NCI-H1436 (cell line): ENCODE measurements at regions not wholly inside any gene's neighbourhood (a gene's known extent, or its start where the extent isn't known, plus 50 kb on each side); places are given as distances from the start of the nearest gene placed in this dataset.
"Not testable (repeated sequence)": the region's sequence is repeated elsewhere in the genome, so short reads cannot be mapped to it uniquely, and the experiment has no call there.

ENCODE experiments used
- DNase-seq: peaks from one replicate; lab custom pipeline; 2025; lab: John Stamatoyannopoulos, UW

GRCh38 chr1:104163912-104164476 lies 414.3 kb downstream of the AMY1C start:
- no peak for DNase-seq

GRCh38 chr1:104172243-104172681 lies 422.6 kb downstream of the AMY1C start:
- no peak for DNase-seq

- no peak for DNase-seq
Observed at GRCh38 chr1:104182251-104182650, 432.6 kb downstream of the AMY1C start.

- no peak for DNase-seq
Observed at GRCh38 chr1:104189207-104189606, 439.5 kb downstream of the AMY1C start.

- DNase-seq = no peak
Observed at GRCh38 chr1:104190821-104191220, 441.1 kb downstream of the AMY1C start.

- no peak for DNase-seq
Observed at GRCh38 chr1:104195395-104195794, 445.7 kb downstream of the AMY1C start.

GRCh38 chr1:104196136-104196535 lies 446.4 kb downstream of the AMY1C start:
- no peak for DNase-seq

GRCh38 chr1:104197516-104197915 lies 447.8 kb downstream of the AMY1C start:
- no peak for DNase-seq

GRCh38 chr1:104212239-104212638 lies 462.5 kb downstream of the AMY1C start:
- DNase-seq = no peak

- DNase-seq = not testable (repeated sequence)
Observed at GRCh38 chr1:104217395-104217986, 467.8 kb downstream of the AMY1C start.

GRCh38 chr1:104229860-104230259 lies 480.2 kb downstream of the AMY1C start:
- no peak for DNase-seq

- no peak for DNase-seq
Observed at GRCh38 chr1:104231676-104232075, 482.0 kb downstream of the AMY1C start.

- no peak for DNase-seq
Observed at GRCh38 chr1:104235141-104235540, 485.4 kb downstream of the AMY1C start.

GRCh38 chr1:104238991-104239390 lies 489.3 kb downstream of the AMY1C start:
- no peak for DNase-seq

GRCh38 chr1:104248385-104248784 lies 498.7 kb downstream of the AMY1C start:
- no peak for DNase-seq

- DNase-seq = no peak
Observed at GRCh38 chr1:104259481-104259880, 509.8 kb downstream of the AMY1C start.

- DNase-seq = not testable (repeated sequence)
Observed at GRCh38 chr1:104263110-104263509, 513.4 kb downstream of the AMY1C start.

GRCh38 chr1:104264521-104264920 lies 514.8 kb downstream of the AMY1C start:
- no peak for DNase-seq

- no peak for DNase-seq
Observed at GRCh38 chr1:104265163-104265562, 515.5 kb downstream of the AMY1C start.

- no peak for DNase-seq
Observed at GRCh38 chr1:104266612-104267011, 516.9 kb downstream of the AMY1C start.

- not testable (repeated sequence) for DNase-seq
Observed at GRCh38 chr1:104288322-104288721, 538.6 kb downstream of the AMY1C start.

- DNase-seq = no peak
Observed at GRCh38 chr1:104291156-104291555, 541.5 kb downstream of the AMY1C start.

- DNase-seq = peak; percentile 13
Observed at GRCh38 chr1:104294259-104294658, 544.6 kb downstream of the AMY1C start.

GRCh38 chr1:104295511-104295910 lies 545.8 kb downstream of the AMY1C start:
- DNase-seq = peak; percentile 5
